ENCODE measurements at regions not wholly inside any gene's neighbourhood (a gene's known extent, or its start where the extent isn't known, plus 50 kb on each side); places are given as distances from the start of the nearest gene placed in this dataset.

DNA sequence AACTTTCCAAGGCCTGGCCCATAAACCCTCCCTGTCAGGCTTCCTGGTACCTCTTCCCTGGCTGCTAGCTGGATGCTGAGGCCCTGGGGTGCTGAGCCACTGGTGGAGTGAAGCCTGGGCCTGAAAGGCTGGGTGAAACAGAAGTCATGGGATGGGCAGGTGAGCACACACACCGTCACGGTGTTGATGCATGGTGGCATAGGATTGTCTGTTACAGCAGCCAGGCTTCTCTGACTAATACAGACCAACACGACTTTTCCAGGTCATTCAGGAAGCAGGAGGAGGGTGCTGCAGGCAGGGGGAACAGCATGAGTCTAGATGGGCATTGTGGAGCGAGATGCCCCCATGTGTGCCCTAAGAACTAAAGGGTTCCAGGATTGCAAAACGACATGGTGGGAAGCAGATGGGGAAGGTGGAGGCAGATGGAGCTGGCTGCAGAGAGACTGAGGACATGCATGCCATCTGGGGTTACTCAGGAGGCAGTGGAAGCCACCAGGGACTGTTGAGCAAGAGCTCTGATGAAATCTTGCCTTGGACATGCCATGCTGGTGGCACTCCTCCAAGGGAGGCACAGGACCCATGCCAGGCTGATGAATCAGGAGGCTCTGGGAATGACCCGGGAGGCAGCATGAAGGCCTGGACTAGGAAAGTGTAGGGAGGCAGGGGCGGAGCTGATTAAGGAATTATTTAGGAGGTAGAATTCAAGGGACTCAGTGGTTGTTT lies 480.9 kb downstream of the TSN start:
- TF ChIP-seq CTCF (IDR thresholded peaks at IDR 0.05) (no peak), POLR2A (IDR thresholded peaks at IDR 0.05) (no peak)

All from esophagus squamous epithelium (tissue), 4 donors.